Gastroesophageal sphincter (tissue), 3 donors: ENCODE measurements at regions not wholly inside any gene's neighbourhood (a gene's known extent, or its start where the extent isn't known, plus 50 kb on each side); places are given as distances from the start of the nearest gene placed in this dataset.
"Not testable (repeated sequence)": the region's sequence is repeated elsewhere in the genome, so short reads cannot be mapped to it uniquely, and the experiment has no call there.

Experiments used
- POLR2AphosphoS5 ChIP-seq: sonication (generic); formaldehyde crosslinking; IDR thresholded peaks from one replicate; pipeline ENCODE4 v1.6.1; 2017; ENCODE audit warnings: antibody characterized with exemption
- TF ChIP-seq, protein P1 (sequence below), 4 experiments: fragments of 200-600 bp in 2 of 4; fragments of 450-650 bp in 2 of 4; sonication (generic) in 1 of 4; IDR thresholded peaks; one replicate each; pipeline ENCODE4 v1.5.1; 2017 to 2019; ENCODE audit warnings: antibody characterized with exemption in 4 of 4, mild to moderate bottlenecking in 2 of 4, moderate library complexity in 2 of 4

DNA sequence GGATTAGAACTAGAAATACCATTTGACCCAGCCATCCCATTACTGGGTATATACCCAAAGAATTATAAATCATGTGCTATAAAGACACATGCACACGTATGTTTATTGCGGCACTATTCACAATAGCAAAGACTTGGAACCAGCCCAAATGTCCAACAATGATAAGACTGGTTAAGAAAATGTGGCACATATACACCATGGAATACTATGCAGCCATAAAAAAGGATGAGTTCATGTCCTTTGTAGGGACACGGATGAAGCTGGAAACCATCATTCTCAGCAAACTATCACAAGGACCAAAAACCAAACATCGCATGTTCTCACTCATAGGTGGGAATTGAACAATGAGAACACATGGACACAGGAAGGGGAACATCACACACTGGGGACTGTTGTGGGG lies 63.3 kb upstream of the NIPBL start:
- TF ChIP-seq, protein P1, sequence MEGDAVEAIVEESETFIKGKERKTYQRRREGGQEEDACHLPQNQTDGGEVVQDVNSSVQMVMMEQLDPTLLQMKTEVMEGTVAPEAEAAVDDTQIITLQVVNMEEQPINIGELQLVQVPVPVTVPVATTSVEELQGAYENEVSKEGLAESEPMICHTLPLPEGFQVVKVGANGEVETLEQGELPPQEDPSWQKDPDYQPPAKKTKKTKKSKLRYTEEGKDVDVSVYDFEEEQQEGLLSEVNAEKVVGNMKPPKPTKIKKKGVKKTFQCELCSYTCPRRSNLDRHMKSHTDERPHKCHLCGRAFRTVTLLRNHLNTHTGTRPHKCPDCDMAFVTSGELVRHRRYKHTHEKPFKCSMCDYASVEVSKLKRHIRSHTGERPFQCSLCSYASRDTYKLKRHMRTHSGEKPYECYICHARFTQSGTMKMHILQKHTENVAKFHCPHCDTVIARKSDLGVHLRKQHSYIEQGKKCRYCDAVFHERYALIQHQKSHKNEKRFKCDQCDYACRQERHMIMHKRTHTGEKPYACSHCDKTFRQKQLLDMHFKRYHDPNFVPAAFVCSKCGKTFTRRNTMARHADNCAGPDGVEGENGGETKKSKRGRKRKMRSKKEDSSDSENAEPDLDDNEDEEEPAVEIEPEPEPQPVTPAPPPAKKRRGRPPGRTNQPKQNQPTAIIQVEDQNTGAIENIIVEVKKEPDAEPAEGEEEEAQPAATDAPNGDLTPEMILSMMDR (IDR thresholded peaks at IDR 0.05), result not testable (repeated sequence)
- not testable (repeated sequence) for TF ChIP-seq POLR2AphosphoS5
